Lung (tissue), 11 donors: ENCODE measurements at regions not wholly inside any gene's neighbourhood (a gene's known extent, or its start where the extent isn't known, plus 50 kb on each side); places are given as distances from the start of the nearest gene placed in this dataset.
A peak's percentile ranks its signal among the peaks of the same experiment; 100 is the strongest.

Source experiments
- ATAC-seq: fragments of 200-7000 bp; cut with Tn5 transposase; one replicate; pipeline ENCODE4 v1.9.1; 2020; ENCODE audit warnings: moderate number of reproducible peaks; ENCODE audit not compliant: insufficient read depth, low FRiP score
- DNase-seq, 3 donors: peaks; one replicate each; pipeline ENCODE4 v3.0.0-alpha.2; 2013 to 2017
- H3K27ac ChIP-seq, 2 donors: one replicate each; pipeline ENCODE4 v1.5.1; 2013; ENCODE audit warnings: mild to moderate bottlenecking in 2 of 2, moderate library complexity in 2 of 2, control low read depth in 1 of 2, inconsistent platforms in 1 of 2, low read depth in 1 of 2, low read length in 1 of 2
- H3K27me3 ChIP-seq, 3 donors: one replicate each; pipeline ENCODE4 v1.5.1; 2013; ENCODE audit warnings: low read length in 2 of 3; ENCODE audit not compliant: control insufficient read depth in 3 of 3, insufficient read depth in 3 of 3
- H3K36me3 ChIP-seq, 4 donors: one replicate each; pipeline ENCODE4 v1.5.1; 2013; ENCODE audit warnings: low read length in 4 of 4, mild to moderate bottlenecking in 1 of 4, moderate library complexity in 1 of 4; ENCODE audit not compliant: control insufficient read depth in 4 of 4, insufficient read depth in 4 of 4
- H3K4me1 ChIP-seq, 5 donors: one replicate each; pipeline ENCODE4 v1.5.1; 2013; ENCODE audit warnings: low read length in 5 of 5, mild to moderate bottlenecking in 2 of 5, moderate library complexity in 1 of 5; ENCODE audit not compliant: control insufficient read depth in 5 of 5, insufficient read depth in 5 of 5
- H3K4me3 ChIP-seq: one replicate; pipeline ENCODE4 v1.5.1; 2013; ENCODE audit warnings: mild to moderate bottlenecking, control low read depth, moderate library complexity
- H3K9ac ChIP-seq, 2 donors: one replicate each; pipeline ENCODE4 v1.5.1; 2013; ENCODE audit warnings: low read length in 2 of 2, control low read depth in 1 of 2; ENCODE audit not compliant: insufficient read depth in 1 of 2
- H3K9me3 ChIP-seq, 4 donors: one replicate each; pipeline ENCODE4 v1.5.1; 2013; ENCODE audit warnings: low read length in 3 of 4, mild to moderate bottlenecking in 1 of 4, moderate library complexity in 1 of 4; ENCODE audit not compliant: control insufficient read depth in 4 of 4, insufficient read depth in 3 of 4
- CTCF ChIP-seq: IDR thresholded peaks from 2 replicates; pipeline ENCODE4 v1.5.1; 2012; ENCODE audit warnings: mild to moderate bottlenecking; ENCODE audit errors: control extremely low read depth, extremely low read depth
- WGBS, 2 donors: extraction: QIAGEN DNeasy Blood & Tissue Kit; methylation state at CpG; one replicate each; pipeline ENCODE4 v1.1.7; 2013; 5-methylcytosine and 5-hydroxymethylcytosine counted together
- donor health status: control.
- donor health status: control.
- donor health status: Bipolar disorder and iron deficiency.
- donor health status: healthy.
- donor health status: DM: yes; HTN: yes; CAD: no.

GRCh38 chr7:66493235-66494205 lies 135.2 kb upstream of the KCTD7 start:
- no peaks in the 10 kb centered on the region for H3K36me3 ChIP-seq
- DNase-seq (peak; percentile 99), ATAC-seq (peak; percentile 97)
- H3K9ac ChIP-seq = peak overlapping the region; percentile 85 to 96
- peak overlapping the region; percentile 91 to 97 for H3K27ac ChIP-seq
- no peak for TF ChIP-seq CTCF
- WGBS, 2 donors = 0% methylated on average over 63 to 68 of the region's 68 CpGs
- peak overlapping the region; percentile 69 for H3K4me3 ChIP-seq
- no peaks in the 10 kb centered on the region for H3K27me3 ChIP-seq
- no peaks in the 10 kb centered on the region for H3K9me3 ChIP-seq
- H3K4me1 ChIP-seq = peaks cover 0 to 7% (median 0%) of the 10 kb centered on the region in 5 donors

- TF ChIP-seq CTCF = no peak
- H3K36me3 ChIP-seq = no peaks in the 10 kb centered on the region
- DNase-seq = no peak
- ATAC-seq = no peak
- H3K4me3 ChIP-seq = no peak overlapping the region
- H3K4me1 ChIP-seq = peaks cover 0 to 7% (median 0%) of the 10 kb centered on the region in 5 donors
- H3K9me3 ChIP-seq = no peaks in the 10 kb centered on the region
- WGBS, 2 donors = 85 to 94% methylated on average over 5 of the region's 5 CpGs
- H3K27me3 ChIP-seq = no peaks in the 10 kb centered on the region
- no peak overlapping the region for H3K27ac ChIP-seq
- H3K9ac ChIP-seq = no peak overlapping the region
Observed at GRCh38 chr7:66497346-66497745, 131.3 kb upstream of the KCTD7 start.

- TF ChIP-seq CTCF = no peak
- H3K9ac ChIP-seq = no peak overlapping the region
- H3K4me3 ChIP-seq = no peak overlapping the region
- no peak overlapping the region for H3K27ac ChIP-seq
- DNase-seq (no peak), ATAC-seq (no peak)
- no peaks in the 10 kb centered on the region for H3K36me3 ChIP-seq
- H3K27me3 ChIP-seq = no peaks in the 10 kb centered on the region
- H3K4me1 ChIP-seq = no peaks in the 10 kb centered on the region
- WGBS, 2 donors = 86 to 88% methylated on average over 3 of the region's 3 CpGs
- H3K9me3 ChIP-seq = no peaks in the 10 kb centered on the region
Observed at GRCh38 chr7:66500087-66500486, 128.6 kb upstream of the KCTD7 start.
